RWPE1 (cell line): ENCODE measurements at regions not wholly inside any gene's neighbourhood (a gene's known extent, or its start where the extent isn't known, plus 50 kb on each side); places are given as distances from the start of the nearest gene placed in this dataset.

Experiments used
- CTCF ChIA-PET: fragments of 350-600 bp; sonication (Branson Sonifier 250); formaldehyde crosslinking; extraction: SDS; loops from one replicate; lab custom pipeline; 2021; lab: Yijun Ruan, JAX
- POLR2A ChIA-PET: fragments of 400-600 bp; formaldehyde crosslinking; extraction: SDS; loops from one replicate; lab custom pipeline; 2020; ENCODE audit warnings: antibody characterized with exemption; ENCODE audit not compliant: low non-redundant PET; lab: Yijun Ruan, JAX
- DNase-seq: peaks from one replicate; pipeline ENCODE4 v3.0.0; 2012; ENCODE audit warnings: low spot score
- H3K27ac ChIP-seq: fragments of 450-650 bp; 2 replicates; pipeline ENCODE4 v1.5.1; 2017
- TF ChIP-seq, protein P1 (sequence below): fragments of 450-650 bp; conservative IDR thresholded peaks from 2 replicates; pipeline ENCODE4 v1.5.1; 2017; ENCODE audit warnings: low read depth, mild to moderate bottlenecking

DNA sequence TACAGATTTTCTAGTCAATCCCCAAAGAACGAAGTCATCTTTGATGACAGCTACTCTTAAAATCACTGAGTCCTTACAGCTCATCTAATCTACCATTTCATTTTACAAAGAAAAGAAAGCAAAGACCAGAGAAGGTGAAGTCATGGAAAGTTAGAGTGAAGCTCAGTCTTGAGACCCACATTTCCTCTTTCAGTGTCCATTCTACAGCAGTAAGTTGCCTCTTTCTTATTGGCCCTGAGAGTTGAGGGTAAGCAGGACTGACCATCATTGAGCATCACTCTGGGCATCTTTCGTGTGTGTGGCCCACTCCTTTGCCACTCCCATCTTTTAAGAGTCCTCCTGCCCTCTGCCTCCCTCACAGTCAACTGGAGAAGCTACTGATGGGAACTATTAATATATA is 251.8 kb upstream of the NR4A3 start:
- CTCF ChIA-PET, result interaction anchor here (0.5 kb wide), 1 partner anchor 1819 kb away, joined by 3 read pairs; no protein-coding TSS in a partner anchor
- no peak for DNase-seq
- POLR2A ChIA-PET, result no interaction called here
- TF ChIP-seq, protein P1, sequence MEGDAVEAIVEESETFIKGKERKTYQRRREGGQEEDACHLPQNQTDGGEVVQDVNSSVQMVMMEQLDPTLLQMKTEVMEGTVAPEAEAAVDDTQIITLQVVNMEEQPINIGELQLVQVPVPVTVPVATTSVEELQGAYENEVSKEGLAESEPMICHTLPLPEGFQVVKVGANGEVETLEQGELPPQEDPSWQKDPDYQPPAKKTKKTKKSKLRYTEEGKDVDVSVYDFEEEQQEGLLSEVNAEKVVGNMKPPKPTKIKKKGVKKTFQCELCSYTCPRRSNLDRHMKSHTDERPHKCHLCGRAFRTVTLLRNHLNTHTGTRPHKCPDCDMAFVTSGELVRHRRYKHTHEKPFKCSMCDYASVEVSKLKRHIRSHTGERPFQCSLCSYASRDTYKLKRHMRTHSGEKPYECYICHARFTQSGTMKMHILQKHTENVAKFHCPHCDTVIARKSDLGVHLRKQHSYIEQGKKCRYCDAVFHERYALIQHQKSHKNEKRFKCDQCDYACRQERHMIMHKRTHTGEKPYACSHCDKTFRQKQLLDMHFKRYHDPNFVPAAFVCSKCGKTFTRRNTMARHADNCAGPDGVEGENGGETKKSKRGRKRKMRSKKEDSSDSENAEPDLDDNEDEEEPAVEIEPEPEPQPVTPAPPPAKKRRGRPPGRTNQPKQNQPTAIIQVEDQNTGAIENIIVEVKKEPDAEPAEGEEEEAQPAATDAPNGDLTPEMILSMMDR, result no peak
- no peak overlapping the region for H3K27ac ChIP-seq

DNA sequence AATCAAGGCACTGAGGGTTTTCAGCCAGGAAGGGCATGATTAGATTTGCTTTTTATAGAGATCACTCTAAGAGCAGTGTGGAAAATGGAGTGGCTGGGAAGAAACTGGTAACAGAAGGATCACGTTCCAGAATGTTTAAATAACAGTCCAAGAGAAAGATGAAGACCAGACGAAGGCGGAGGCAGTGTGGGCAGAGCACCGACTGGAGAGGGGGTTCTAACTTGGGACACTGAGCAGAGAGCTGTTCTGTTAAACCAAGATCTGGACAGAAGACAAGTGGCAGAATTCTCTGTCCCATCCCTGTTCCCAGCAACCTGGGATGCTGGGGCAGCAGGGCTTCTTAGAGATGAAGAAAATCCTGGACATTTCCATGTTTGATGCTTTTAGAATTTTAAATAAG is 249.1 kb upstream of the NR4A3 start:
- no peak overlapping the region for H3K27ac ChIP-seq
- DNase-seq, result no peak
- POLR2A ChIA-PET, result no interaction called here
- CTCF ChIA-PET, result interaction anchor here (0.6 to 0.7 kb wide), 5 partner anchors 39 to 577 kb away, joined by 3 to 7 read pairs (median 3); no protein-coding TSS in a partner anchor
- TF ChIP-seq, protein P1, result no peak

- ChIA-PET POLR2A (no interaction called here), CTCF (interaction anchor here (0.6 kb wide), 1 partner anchor 39 kb away, joined by 3 read pairs; no protein-coding TSS in a partner anchor)
- TF ChIP-seq, protein P1, result no peak
- no peak for DNase-seq
- no peak overlapping the region for H3K27ac ChIP-seq
Observed at GRCh38 chr9:99573085-99573484, 248.6 kb upstream of the NR4A3 start.

- no peak overlapping the region for H3K27ac ChIP-seq
- TF ChIP-seq, protein P1, result no peak
- ChIA-PET CTCF (no interaction called here), POLR2A (no interaction called here)
- no peak for DNase-seq
Observed at GRCh38 chr9:99573886-99574285, 247.8 kb upstream of the NR4A3 start.

DNA sequence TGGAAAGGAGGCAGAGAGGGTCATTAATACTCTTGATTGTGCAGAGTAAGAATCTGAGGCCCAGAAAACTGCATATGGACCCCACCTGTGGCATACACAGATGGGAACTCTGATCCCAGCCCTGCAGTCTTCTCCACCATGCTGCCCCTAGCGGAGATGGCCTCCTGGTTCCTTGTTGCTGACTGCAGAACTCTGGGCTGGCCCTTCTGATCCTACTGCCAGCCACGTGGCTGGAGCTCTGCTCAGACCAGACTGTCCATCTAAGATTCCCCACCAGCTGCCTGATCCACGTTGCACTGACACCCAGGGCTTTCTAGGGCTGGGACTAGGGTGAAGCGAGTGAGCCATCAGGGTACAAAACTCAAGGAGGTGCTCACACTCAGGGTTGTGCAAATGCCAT is 245.7 kb upstream of the NR4A3 start:
- ChIA-PET CTCF (no interaction called here), POLR2A (no interaction called here)
- TF ChIP-seq, protein P1, result no peak
- no peak for DNase-seq
- no peak overlapping the region for H3K27ac ChIP-seq

DNA sequence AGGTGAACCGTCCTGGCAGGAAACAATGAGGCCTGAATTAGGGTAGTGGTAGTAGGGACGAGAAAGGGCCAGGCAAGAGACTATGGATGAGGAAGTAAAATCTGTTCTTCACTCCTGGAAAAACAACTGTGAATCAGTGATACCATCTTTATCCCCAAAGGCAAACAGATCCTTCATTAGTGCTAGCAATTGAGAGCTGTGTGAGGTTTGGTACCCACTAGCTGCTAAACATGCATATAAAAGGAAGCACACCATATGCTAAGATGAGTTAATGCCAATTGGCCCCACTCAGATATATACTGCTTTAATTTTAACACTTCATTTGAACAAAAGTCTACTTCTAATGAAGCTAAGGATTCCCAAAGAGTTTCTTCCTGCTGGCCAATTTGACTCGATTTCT is 244.8 kb upstream of the NR4A3 start:
- no peak overlapping the region for H3K27ac ChIP-seq
- POLR2A ChIA-PET, result no interaction called here
- TF ChIP-seq, protein P1, result no peak
- CTCF ChIA-PET, result interaction anchor here (0.6 kb wide), 1 partner anchor 43 kb away, joined by 3 read pairs; no protein-coding TSS in a partner anchor
- DNase-seq, result no peak
